ENCODE measurements at regions not wholly inside any gene's neighbourhood (a gene's known extent, or its start where the extent isn't known, plus 50 kb on each side); places are given as distances from the start of the nearest gene placed in this dataset.

DNA sequence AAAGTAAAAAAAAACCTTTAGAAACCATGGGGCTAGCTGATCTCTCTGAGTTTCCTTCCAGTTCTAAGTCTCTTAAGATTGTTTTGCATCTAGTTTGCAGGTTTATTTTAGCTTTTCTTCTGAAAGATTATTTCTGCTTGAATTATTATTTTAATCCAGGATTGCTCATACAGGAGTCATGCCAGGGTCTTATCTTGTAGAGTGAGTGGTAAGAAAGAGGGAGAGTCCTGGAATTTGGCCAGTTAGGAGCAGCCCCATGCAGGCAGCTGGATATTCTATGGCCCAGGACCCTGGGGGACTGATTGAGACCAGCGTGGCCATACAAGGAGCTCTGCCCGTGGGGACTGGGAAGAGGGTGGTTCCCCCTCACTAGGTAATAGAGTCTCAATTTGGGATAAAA lies 178.9 kb upstream of the HEY2 start:
- Histone ChIP-seq H2AK5ac (ENCODE audit: low read depth, low read length) (no peak overlapping the region), H3K9me3 (ENCODE audit: control insufficient read depth, insufficient read depth, low read length) (no peaks in the 10 kb centered on the region), H3K27me3 (ENCODE audit: control insufficient read depth, insufficient read depth, low read length) (no peaks in the 10 kb centered on the region), H3K23ac (ENCODE audit: low read depth, low read length) (no peak overlapping the region), H2BK15ac (ENCODE audit: low read depth, low read length) (no peak overlapping the region), H3K4ac (ENCODE audit: low read depth, low read length) (no peak overlapping the region), H3K4me2 (ENCODE audit: low read depth, low read length) (no peak overlapping the region), H3K4me1 (ENCODE audit: control insufficient read depth, insufficient read depth, low read length) (no peaks in the 10 kb centered on the region), H3K27ac (ENCODE audit: insufficient read depth, low read length) (no peak overlapping the region), H3K36me3 (ENCODE audit: control insufficient read depth, insufficient read depth, low read length) (no peaks in the 10 kb centered on the region), H4K91ac (ENCODE audit: insufficient read depth, low read depth, low read length) (no peak overlapping the region), H4K20me1 (ENCODE audit: insufficient read depth, low read length) (no peaks in the 10 kb centered on the region), H2BK120ac (ENCODE audit: low read depth, low read length) (no peak overlapping the region), H2BK20ac (ENCODE audit: low read depth, low read length) (no peak overlapping the region), H3K9ac (ENCODE audit: low read depth, low read length) (no peak overlapping the region), H3K4me3 (ENCODE audit: insufficient read depth, low read depth, low read length) (no peak overlapping the region), H3K79me1 (ENCODE audit: low read depth in 1 of 2, low read length in 2 of 2) (no peaks in the 10 kb centered on the region), H3K56ac (ENCODE audit: extremely low read depth, insufficient read depth, low read length) (no peak overlapping the region), H4K5ac (ENCODE audit: low read depth, low read length) (no peak overlapping the region), H3K9me1 (ENCODE audit: insufficient read depth, low read length) (no peaks in the 10 kb centered on the region), H4K8ac (ENCODE audit: low read depth in 2 of 2, low read length in 2 of 2) (no peak overlapping the region), H2BK5ac (ENCODE audit: low read depth, low read length, poor library complexity, severe bottlenecking) (no peak overlapping the region), H2AK9ac (replicated peaks; ENCODE audit: low read depth, low read length, poor library complexity) (no peak overlapping the region), H3K14ac (replicated peaks; ENCODE audit: low read depth, low read length) (no peak overlapping the region), H2AFZ (replicated peaks; ENCODE audit: low read length, poor library complexity) (no peak overlapping the region), H3K18ac (ENCODE audit: low read depth, low read length) (no peak overlapping the region)
- no peak for DNase-seq
- WGBS, 2 experiments (ENCODE audit: extremely low coverage in 2 of 2, insufficient read length in 1 of 2) = no CpG with 5 or more reads among the region's 2 CpGs
- in situ Hi-C loops (cut with MboI; ENCODE audit: low sequenced_read_pairs) (no loop called here), dilution Hi-C loops (cut with HindIII; ENCODE audit: low sequenced_read_pairs, unreplicated experiment) (no loop called here), intact Hi-C loops (cut with micrococcal nuclease) (no loop called here)
- no peak for TF ChIP-seq NFE2L2 (IDR thresholded peaks at IDR 0.05; ENCODE audit: low read depth, low read length)
- TF ChIP-seq RCOR1 (IDR thresholded peaks at IDR 0.05; ENCODE audit: insufficient replicate concordance, low read length) = no peak
- no peak for TF ChIP-seq FOS (IDR thresholded peaks at IDR 0.05; ENCODE audit: low read depth, low read length)
- TF ChIP-seq, protein P1, sequence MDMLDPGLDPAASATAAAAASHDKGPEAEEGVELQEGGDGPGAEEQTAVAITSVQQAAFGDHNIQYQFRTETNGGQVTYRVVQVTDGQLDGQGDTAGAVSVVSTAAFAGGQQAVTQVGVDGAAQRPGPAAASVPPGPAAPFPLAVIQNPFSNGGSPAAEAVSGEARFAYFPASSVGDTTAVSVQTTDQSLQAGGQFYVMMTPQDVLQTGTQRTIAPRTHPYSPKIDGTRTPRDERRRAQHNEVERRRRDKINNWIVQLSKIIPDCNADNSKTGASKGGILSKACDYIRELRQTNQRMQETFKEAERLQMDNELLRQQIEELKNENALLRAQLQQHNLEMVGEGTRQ (IDR thresholded peaks at IDR 0.05; ENCODE audit: low read depth, low read length) = no peak
- no peak for TF ChIP-seq BHLHE40 (IDR thresholded peaks at IDR 0.05; ENCODE audit: low read depth, low read length)
- TF ChIP-seq CEBPB (IDR thresholded peaks at IDR 0.05; ENCODE audit: low read depth, low read length) = no peak
- no peak for TF ChIP-seq SMC3 (IDR thresholded peaks at IDR 0.05; ENCODE audit: low read depth, low read length)
- TF ChIP-seq MXI1 (IDR thresholded peaks at IDR 0.05; ENCODE audit: borderline replicate concordance, low read depth, low read length) = no peak
- TF ChIP-seq MAFK (IDR thresholded peaks at IDR 0.05; ENCODE audit: low read depth, low read length) = no peak
- TF ChIP-seq CHD1 (IDR thresholded peaks at IDR 0.05; ENCODE audit: low read depth, low read length) = no peak
- TF ChIP-seq, protein P2, sequence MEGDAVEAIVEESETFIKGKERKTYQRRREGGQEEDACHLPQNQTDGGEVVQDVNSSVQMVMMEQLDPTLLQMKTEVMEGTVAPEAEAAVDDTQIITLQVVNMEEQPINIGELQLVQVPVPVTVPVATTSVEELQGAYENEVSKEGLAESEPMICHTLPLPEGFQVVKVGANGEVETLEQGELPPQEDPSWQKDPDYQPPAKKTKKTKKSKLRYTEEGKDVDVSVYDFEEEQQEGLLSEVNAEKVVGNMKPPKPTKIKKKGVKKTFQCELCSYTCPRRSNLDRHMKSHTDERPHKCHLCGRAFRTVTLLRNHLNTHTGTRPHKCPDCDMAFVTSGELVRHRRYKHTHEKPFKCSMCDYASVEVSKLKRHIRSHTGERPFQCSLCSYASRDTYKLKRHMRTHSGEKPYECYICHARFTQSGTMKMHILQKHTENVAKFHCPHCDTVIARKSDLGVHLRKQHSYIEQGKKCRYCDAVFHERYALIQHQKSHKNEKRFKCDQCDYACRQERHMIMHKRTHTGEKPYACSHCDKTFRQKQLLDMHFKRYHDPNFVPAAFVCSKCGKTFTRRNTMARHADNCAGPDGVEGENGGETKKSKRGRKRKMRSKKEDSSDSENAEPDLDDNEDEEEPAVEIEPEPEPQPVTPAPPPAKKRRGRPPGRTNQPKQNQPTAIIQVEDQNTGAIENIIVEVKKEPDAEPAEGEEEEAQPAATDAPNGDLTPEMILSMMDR (conservative IDR thresholded peaks at IDR 0.05; ENCODE audit: low read depth, low read length) = no peak
- no peak for TF ChIP-seq POLR2A (IDR thresholded peaks at IDR 0.05; ENCODE audit: low read depth, low read length)
- no peak for TF ChIP-seq MAZ (IDR thresholded peaks at IDR 0.05; ENCODE audit: borderline replicate concordance, low read depth, low read length)
- no peak for TF ChIP-seq RFX5 (IDR thresholded peaks at IDR 0.05; ENCODE audit: low read depth, low read length)
- TF ChIP-seq, protein P3, sequence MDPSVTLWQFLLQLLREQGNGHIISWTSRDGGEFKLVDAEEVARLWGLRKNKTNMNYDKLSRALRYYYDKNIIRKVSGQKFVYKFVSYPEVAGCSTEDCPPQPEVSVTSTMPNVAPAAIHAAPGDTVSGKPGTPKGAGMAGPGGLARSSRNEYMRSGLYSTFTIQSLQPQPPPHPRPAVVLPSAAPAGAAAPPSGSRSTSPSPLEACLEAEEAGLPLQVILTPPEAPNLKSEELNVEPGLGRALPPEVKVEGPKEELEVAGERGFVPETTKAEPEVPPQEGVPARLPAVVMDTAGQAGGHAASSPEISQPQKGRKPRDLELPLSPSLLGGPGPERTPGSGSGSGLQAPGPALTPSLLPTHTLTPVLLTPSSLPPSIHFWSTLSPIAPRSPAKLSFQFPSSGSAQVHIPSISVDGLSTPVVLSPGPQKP (IDR thresholded peaks at IDR 0.05; ENCODE audit: borderline replicate concordance, low read depth, low read length) = no peak
- no peak for TF ChIP-seq RAD21 (IDR thresholded peaks at IDR 0.05; ENCODE audit: low read length)
- BruUV-seq (replicated peaks) = no TSS peak
- POLR2A ChIA-PET (ENCODE audit: unreplicated experiment) = no interaction called here
- CTCF ChIA-PET = no interaction called here
- no peak for ATAC-seq (ENCODE audit: low read depth)
